GM11168 (cell line): ENCODE measurements at regions not wholly inside any gene's neighbourhood (a gene's known extent, or its start where the extent isn't known, plus 50 kb on each side); places are given as distances from the start of the nearest gene placed in this dataset.

Experiments used
- in situ Hi-C: fragments of 300-500 bp; cut with MboI; formaldehyde crosslinking; loops from one replicate; pipeline ENCODE4 v1.12.0; 2022; ENCODE audit warnings: low sequenced_read_pairs; ENCODE audit not compliant: unreplicated experiment

GRCh38 chr14:100657780-100658179 is 68.9 kb upstream of the DLK1 start:
- in situ Hi-C loops, result no loop called here

DNA sequence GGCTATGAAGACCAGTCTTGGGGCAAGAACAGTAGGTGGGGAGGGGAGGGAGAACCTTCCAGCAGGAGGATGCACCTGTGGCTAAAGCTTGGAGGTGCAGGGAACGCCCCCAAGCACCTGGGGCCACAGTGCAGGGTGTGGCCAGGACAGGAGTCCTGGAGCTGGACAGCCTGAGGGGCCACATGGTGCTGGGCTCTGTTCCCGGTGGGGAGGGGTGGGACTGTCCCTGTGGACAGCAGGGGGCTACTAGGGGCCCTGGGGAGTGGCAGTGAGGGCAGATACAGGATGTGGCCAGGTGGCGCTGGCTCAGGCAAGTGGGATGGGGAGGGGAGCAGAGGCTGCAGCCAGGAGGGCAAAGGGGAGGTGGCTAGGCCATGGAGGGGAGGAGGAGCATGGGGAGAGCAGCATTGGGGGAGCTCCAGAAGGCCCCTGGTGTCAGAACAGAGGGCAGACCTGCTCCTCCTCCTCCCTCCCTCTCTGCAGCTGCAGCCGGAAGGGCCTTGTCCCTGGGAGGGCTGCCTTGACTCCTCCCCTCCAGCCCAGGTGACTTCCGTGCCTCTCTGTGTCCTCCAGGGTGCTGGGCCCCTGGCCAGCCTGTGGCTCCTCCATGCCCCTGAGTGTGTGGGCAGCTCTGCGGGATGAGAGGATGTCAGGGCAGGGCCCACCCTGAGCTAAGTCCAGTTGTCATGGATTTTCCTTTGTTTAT is 68.4 kb upstream of the DLK1 start:
- in situ Hi-C loops, result no loop called here

DNA sequence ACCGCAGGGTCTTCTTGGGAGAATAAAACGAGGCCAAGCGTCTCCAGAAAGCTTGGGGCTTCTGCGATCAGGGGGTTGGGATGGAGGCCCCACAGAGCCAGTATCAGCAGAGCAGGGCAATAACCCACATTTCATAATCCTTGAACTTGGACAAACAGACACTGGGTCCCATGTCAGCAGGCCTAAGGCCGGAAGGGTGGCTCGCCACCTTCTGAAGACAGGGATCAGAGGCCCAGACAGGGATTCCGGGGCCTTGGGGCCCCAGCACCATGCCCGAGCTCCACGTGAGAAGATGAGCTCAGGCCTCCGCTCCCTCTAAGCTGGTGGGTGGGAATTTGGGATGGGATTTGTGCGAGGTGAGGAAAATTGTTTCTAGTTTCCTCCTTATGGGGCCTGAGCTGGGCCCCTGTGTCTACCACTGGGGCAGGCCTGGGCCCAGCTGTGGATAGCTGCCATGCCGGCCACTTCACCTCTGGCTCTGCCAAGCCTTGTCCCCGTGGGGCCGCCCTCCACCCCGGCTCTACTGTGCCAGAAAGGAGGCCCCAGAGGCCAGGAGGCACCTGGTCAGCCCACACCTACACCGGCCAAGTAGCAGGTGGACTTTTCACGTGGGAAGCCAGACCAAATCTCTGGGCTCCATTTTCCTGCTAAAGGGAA is 67.2 kb upstream of the DLK1 start:
- in situ Hi-C loops, result no loop called here

- in situ Hi-C loops, result no loop called here
These were observed 66.2 kb upstream of the DLK1 start for GRCh38 chr14:100660498-100660881.

DNA sequence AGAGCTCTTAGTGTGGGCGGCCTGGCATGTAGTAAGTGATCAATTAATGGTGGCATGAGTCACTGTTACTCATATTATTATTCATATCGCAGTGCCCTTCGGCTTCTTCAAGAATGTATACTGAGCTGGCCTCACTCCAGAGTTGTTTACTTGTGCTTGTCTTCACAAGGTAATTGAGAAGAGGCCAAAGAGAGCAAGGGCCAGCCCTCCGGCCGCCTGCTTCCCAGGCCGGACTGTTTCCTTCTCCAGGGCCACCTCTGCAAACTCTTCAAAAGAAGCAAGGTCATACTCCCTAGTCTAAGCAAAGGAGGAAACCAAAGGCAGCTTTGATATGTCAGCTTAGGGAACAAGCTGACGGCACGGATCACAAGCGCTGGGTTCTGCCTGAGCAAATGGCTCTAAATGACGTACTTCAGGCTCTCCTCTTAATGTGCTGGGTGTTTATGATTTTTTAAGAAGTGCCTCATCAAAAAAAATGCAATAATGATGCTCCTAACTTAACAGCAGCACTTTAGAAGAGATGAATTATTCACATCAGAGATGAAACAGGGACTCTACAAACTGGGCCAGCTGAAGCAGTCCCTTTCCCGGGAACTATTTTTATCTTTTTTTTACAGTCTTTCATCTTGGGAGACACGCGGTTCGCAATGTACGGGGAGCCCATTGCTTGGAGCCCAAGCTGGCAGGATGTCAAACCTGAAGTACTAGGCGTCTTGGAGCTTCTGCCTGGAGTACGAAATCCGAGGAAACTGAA is 65.6 kb upstream of the DLK1 start:
- in situ Hi-C loops, result no loop called here

DNA sequence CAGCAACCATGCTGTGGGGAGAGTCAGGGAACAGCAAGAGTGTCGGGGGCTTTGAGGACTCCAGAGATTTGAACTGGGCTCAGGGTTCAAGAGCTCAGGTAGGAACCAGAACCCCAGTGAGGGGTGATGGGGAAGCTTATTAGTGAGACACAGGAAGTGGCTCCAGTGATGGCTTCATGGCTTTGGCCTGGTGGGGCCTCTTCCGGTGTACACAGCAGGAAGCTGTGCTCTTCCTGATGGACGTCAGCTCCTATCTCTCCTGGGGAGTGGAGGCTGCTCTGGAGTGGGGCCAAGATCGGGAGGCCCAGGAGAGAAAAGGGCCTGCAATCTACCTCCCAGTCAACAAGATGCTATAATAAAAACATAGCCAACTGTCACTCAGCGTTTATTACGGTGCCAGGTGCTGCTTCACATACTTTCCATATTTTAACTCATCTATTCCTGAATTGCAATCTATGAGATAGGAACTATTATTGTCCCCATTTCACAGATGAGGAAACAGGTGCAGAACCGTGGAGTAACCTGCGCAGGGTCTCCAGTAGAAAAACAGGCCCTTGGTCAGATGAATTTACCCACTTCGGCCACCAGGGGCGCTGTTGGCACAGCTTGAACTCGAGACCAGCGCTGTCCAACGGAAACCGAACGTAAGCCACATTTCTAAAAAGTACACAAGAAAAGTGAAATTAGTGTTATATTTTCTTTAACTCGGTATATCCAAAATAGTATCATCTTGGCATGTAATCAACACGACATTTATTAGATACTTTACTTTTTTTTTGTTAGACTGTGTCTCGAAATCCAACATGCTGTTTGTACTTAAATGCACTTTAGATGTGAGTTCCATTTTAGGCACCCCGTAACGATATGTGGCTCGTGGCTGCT is 63.6 kb upstream of the DLK1 start:
- in situ Hi-C loops, result no loop called here

DNA sequence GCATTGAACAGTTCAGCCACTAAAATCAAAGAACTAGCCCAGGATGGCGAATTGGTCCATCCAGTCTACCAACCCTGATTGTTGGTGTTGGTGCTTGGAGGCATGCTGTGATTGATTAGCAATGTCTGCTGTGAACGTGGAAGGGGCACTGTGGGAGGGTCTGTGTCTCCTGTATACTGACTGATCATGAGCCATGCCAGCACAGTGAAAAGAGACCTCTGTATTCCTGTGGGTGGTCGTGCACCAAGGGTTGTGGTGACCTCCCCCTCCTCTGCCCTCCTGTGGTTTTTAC is 63.0 kb upstream of the DLK1 start:
- in situ Hi-C loops, result no loop called here

- in situ Hi-C loops, result no loop called here
These were observed 62.5 kb upstream of the DLK1 start for GRCh38 chr14:100664231-100664630.

DNA sequence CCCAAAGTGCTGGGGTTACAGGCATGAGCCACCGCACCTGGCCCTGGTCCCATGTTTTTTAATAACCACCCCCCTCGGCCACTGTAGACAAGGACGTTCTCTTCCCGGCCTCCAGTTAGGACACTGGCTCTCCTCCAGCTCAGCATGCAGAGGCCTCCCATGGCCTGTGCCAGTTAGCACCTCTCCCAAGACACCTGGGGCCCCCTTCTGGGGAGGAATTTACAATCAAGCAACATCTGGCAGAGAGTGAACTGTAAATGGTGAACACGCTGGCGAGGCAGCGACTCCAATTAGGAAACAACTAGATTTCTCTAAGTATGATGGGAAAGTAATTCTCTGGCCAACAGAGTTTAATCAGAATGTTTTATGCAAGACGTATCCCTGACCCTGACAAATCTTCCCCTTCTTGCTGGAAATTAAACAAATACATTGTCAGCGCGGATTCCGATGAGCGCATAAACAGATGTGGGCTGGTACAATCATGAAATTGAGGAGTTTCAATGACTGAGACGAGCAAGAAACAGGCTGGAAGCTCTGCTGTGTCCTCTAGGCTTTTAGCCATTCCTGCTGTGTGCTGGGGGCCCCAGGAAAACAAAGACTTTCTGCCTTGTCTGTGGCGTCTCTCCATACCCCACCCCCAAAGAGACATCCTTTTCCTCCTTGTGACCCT is 61.7 kb upstream of the DLK1 start:
- in situ Hi-C loops, result no loop called here

- in situ Hi-C loops, result no loop called here
These were observed 61.1 kb upstream of the DLK1 start for GRCh38 chr14:100665511-100666032.

- in situ Hi-C loops, result no loop called here
These were observed 60.3 kb upstream of the DLK1 start for GRCh38 chr14:100666403-100666802.

DNA sequence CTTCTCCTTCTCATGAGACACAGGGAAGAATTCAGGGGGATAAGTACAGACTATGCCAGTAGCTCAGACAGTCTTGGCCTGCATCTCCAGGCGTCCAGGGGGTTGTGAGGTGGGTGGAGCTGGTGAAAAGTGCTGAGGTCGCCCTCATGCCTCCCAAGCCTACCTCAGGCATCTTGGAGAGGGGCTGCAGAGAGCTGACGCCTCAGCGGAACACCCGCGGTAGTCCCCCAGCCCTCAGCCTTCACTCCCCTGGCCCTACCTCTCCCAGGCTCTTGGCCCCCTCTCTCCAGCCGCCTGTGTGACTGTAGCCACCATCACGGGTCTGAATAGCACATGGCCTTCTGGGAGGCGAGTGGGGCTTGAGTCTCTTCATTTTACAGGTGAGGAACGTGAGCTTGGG is 59.8 kb upstream of the DLK1 start:
- in situ Hi-C loops, result no loop called here

DNA sequence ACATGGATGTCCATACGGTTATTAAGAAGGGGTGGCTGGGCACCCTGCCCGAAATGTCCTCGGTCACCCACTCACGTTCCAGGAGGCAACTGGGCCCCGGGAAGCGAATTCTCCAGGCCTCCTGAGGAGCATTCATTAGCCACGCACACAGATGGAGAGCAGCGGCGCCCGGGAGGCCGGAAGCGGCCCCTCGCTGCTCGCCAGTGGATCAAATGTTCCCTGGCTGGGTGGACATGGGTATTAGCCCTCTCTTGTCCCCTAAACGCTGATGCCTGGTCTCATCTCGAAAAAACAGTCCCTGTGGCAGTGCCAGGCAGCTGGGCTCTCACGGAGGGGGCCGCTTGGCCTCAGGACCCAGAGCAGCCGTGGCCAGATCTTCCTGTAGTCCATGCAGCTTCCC is 59.0 kb upstream of the DLK1 start:
- in situ Hi-C loops, result no loop called here

- in situ Hi-C loops, result no loop called here
These were observed 58.3 kb upstream of the DLK1 start for GRCh38 chr14:100668352-100668751.

DNA sequence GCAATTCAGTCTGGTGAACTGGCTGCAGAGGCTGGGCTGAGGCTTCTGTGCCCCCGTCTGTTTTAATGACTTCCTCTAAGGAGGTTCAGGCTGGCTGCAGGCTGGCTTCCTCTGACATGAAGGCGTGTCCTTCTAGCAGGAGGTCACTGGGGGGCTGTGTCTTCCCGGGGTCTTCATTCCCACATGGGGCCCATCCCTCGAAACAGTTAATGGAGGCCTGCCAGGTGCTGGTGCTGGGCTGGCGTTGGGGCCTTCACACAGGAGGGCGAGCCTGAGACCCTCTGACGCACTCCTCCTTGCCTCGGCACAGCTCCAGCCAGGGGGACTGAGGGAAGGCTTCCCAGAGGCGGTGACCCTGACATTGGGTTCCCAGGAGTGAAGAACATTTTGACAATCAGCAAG is 57.7 kb upstream of the DLK1 start:
- in situ Hi-C loops, result no loop called here

DNA sequence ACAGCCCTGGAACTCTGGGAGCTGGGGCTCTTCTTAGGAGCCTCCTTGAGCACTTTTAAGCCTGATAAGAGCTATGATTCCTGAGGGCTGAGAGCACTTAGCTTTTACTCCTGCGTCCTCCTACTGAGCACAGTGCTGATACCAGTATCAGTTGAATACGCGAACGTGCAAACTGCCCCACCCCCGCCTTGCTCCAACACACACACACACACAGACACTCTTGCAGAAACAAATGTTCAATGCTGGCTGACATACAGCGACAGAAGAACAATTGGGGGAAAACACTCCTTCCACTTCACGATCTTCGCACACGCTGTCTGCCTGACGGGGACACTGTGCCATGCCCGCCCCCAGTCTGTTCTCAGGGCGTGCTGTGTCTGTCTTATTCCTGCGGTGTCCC is 57.2 kb upstream of the DLK1 start:
- in situ Hi-C loops, result no loop called here

- in situ Hi-C loops, result no loop called here
These were observed 56.5 kb upstream of the DLK1 start for GRCh38 chr14:100670017-100670752.

DNA sequence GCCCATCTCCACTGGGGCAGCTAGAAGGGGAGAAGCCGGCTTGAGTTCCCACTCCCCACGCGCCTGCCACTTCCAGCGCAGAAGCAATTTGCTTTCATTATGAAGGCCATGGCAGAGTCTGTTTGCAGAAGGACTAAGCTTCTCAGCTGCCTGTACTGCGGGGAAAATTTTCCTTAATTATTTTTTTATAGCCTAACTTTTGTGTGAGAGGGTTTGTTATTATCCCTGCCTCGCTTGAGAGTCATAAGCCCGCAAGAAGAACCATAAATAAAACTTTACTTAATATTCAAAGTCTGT is 56.0 kb upstream of the DLK1 start:
- in situ Hi-C loops, result no loop called here

DNA sequence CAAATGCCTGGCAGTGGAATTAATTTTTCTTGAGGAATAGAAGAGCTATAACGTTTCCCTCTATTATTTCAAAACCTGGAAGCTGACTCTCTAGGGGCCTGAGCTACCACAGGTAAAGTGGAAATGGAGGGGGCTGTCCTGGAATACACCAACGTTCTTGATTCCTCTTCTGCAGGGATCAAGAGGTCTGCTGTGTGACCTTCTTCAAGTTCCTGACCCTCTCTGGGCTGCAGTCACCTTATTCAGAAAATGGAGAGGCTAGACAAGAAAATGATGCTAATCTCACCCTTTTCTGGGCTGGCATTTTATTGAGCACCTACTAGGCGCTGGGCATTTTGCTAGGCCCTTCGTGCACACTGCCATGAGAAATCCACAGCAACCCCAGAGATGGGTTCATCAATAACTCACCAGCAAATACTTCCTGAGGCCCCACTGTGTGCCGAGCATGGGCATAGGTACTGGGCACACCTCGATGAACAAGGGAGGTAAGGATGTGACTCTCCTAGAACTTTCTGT is 55.2 kb upstream of the DLK1 start:
- in situ Hi-C loops, result no loop called here
